IPS DF 6.9 (cell line): ENCODE measurements at regions not wholly inside any gene's neighbourhood (a gene's known extent, or its start where the extent isn't known, plus 50 kb on each side); places are given as distances from the start of the nearest gene placed in this dataset.

Source experiments
- DNase-seq: peaks from one replicate; pipeline ENCODE4 v3.0.0-alpha.2; 2013; ENCODE audit warnings: low read depth, low spot score
- H3K27ac ChIP-seq: one replicate; pipeline ENCODE4 v1.5.1; 2013; ENCODE audit warnings: low read length, control low read depth
- H3K27me3 ChIP-seq: 2 replicates; pipeline ENCODE4 v1.6.1; 2013; ENCODE audit warnings: mild to moderate bottlenecking, low read length; ENCODE audit not compliant: control insufficient read depth, insufficient read depth
- H3K36me3 ChIP-seq: 2 replicates; pipeline ENCODE4 v1.6.1; 2013; ENCODE audit warnings: low read length; ENCODE audit not compliant: control insufficient read depth, insufficient read depth
- H3K4me1 ChIP-seq: 2 replicates; pipeline ENCODE4 v1.6.1; 2013; ENCODE audit warnings: low read length; ENCODE audit not compliant: control insufficient read depth, insufficient read depth
- H3K4me3 ChIP-seq: 2 replicates; pipeline ENCODE4 v1.5.1; 2013; ENCODE audit warnings: mild to moderate bottlenecking, low read length
- H3K9me3 ChIP-seq: 2 replicates; pipeline ENCODE4 v1.6.1; 2013; ENCODE audit warnings: low read length, inconsistent platforms; ENCODE audit not compliant: control insufficient read depth, insufficient read depth
- WGBS: extraction: QIAGEN DNeasy Blood & Tissue Kit; methylation state at CpG from one replicate; pipeline ENCODE4 v1.1.7; 2013; ENCODE audit warnings: mixed read lengths, missing lambda C conversion rate; ENCODE audit not compliant: insufficient read length, insufficient coverage; 5-methylcytosine and 5-hydroxymethylcytosine counted together

DNA sequence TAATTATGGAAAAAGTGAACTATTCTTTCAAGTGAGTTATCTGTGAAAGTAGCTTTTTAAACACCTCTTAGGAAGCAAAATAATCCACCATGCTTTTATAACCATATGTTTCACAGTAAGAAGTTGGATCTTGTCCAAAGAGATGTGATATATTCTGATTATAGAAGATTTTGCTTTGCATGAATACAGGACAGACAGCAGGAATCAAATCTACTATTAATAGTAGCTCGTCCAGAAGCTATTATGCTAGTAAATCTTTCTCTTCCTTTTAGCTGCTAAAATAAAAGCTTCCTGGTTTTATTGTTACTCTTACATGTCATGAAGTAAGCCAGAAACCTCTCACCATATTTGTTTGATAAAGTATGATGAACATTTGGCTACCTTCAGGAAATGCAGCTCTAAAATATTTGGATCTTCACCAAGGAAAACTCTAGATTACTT lies 257.0 kb downstream of the IPO8 start:
- no peaks in the 10 kb centered on the region for H3K9me3 ChIP-seq
- no CpG with 5 or more reads among the region's 1 CpG for WGBS
- H3K27me3 ChIP-seq: no peaks in the 10 kb centered on the region
- DNase-seq: no peak
- H3K27ac ChIP-seq: no peak overlapping the region
- no peaks in the 10 kb centered on the region for H3K36me3 ChIP-seq
- no peaks in the 10 kb centered on the region for H3K4me1 ChIP-seq
- no peak overlapping the region for H3K4me3 ChIP-seq

DNA sequence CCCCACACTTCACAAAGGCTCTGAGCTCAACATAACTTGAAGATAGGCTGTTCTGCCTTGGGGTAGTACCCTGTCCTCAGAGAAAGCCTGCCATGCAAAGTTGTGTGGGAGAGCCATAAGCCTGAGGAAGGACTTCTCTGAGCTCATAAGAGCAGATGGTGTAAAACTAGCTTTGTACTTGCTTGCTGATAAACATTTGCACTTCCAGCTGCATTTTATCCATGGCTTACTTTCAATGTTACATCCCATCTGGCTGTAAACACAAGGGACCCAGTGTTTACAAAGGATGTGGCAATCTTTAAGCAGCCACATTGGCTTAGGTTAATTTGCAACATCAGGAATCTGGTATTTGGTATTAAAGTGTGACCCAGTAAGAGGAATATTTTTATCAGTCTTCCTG lies 258.1 kb downstream of the IPO8 start:
- Histone ChIP-seq H3K27me3 (no peaks in the 10 kb centered on the region), H3K4me3 (no peak overlapping the region), H3K27ac (no peak overlapping the region), H3K4me1 (no peaks in the 10 kb centered on the region), H3K9me3 (no peaks in the 10 kb centered on the region), H3K36me3 (no peaks in the 10 kb centered on the region)
- no peak for DNase-seq

DNA sequence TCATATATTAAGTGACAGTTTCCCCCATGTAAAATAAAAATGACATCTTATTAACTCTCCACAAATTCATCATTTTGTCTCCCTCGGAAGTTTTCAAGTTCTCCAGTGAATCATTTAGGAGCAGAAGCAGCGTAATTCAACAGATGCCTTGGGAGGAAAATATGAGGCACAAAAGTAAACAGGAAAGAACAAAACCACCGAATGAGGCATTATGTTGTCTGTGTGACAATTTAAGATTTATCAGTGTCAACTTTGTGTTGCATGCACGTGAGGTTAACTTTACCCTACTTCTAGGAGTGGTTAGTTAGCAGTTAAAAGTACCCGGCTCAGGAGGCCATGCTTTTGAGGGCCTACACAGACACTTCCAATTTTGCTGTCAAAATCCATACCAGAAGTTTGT lies 258.6 kb downstream of the IPO8 start:
- no peak for DNase-seq
- H3K4me3 ChIP-seq: no peak overlapping the region
- no peaks in the 10 kb centered on the region for H3K36me3 ChIP-seq
- no peak overlapping the region for H3K27ac ChIP-seq
- no peaks in the 10 kb centered on the region for H3K9me3 ChIP-seq
- H3K4me1 ChIP-seq: no peaks in the 10 kb centered on the region
- H3K27me3 ChIP-seq: no peaks in the 10 kb centered on the region
- no CpG with 5 or more reads among the region's 5 CpGs for WGBS

DNA sequence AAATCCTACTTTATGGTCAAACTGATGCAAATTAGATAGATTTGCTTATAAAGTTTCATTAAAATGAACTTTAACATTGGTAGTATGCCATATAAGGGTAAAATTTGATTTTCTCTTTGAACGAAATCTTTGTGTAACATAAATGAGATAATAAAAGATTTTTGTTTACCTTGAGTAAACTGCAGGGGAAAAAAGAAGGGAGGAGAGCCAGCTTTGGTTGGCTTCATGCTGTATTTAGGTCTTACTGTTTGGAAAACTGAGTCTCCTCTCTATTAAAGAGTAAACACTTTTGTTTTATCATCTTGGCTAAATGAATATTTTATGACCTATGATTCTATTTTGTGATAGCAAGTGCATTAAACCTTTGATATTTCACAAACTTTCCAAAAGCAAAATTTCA lies 267.6 kb downstream of the IPO8 start:
- H3K9me3 ChIP-seq: peaks cover 5% of the 10 kb centered on the region

DNA sequence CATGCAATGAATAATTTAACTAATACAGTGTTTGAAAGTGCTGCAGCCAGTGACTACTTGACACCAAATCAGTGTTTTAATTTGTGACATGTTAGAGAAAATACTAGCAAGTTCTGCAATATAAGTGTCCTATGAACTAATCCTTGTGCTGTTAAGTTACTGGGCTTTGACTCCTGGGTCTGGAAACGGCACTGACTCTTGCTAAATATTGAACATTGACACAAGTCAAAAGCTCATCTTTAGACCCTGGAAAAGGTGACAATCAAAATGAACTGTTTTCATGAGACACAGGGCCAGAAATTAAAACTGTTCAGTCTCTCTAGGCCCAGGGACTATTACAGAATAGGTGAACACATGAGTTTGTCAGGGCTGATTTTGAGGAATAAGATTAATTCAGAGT lies 268.1 kb downstream of the IPO8 start:
- H3K36me3 ChIP-seq: no peaks in the 10 kb centered on the region
- H3K4me1 ChIP-seq: no peaks in the 10 kb centered on the region
- H3K27me3 ChIP-seq: no peaks in the 10 kb centered on the region
- peaks cover 5% of the 10 kb centered on the region for H3K9me3 ChIP-seq
- no peak overlapping the region for H3K4me3 ChIP-seq
- no peak overlapping the region for H3K27ac ChIP-seq
- no CpG with 5 or more reads among the region's 1 CpG for WGBS
- no peak for DNase-seq

More for the DNA sequence above, 267.6 kb downstream of the IPO8 start:
- H3K27ac ChIP-seq: no peak overlapping the region
- no peaks in the 10 kb centered on the region for H3K36me3 ChIP-seq
- 100% methylated on average over 1 of the region's 1 CpG for WGBS
- DNase-seq: no peak
- no peaks in the 10 kb centered on the region for H3K27me3 ChIP-seq
- H3K4me3 ChIP-seq: no peak overlapping the region
- H3K4me1 ChIP-seq: no peaks in the 10 kb centered on the region

DNA sequence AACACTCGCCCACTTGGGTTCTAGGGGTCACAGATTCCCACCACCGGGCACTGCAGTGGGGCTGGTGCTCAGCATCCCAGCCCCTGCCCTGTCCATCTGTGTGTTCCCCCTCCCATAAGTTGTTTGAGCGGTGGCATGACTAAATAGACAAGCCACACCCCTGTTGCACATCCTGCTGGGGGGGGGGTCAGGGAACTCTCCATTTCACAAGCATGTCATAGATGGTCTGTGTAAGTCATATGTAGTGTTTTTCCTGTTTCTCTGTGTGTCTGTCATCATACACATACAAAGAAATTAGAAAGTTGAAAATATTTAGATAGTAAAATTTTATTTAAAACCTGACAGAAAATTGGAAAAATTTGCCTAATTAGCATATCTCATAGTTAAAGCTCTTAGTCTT lies 270.2 kb downstream of the IPO8 start:
- Histone ChIP-seq H3K4me1 (no peaks in the 10 kb centered on the region), H3K27me3 (no peaks in the 10 kb centered on the region), H3K27ac (no peak overlapping the region), H3K4me3 (no peak overlapping the region), H3K36me3 (no peaks in the 10 kb centered on the region), H3K9me3 (peaks cover 5% of the 10 kb centered on the region)
- no peak for DNase-seq
- WGBS: no CpG with 5 or more reads among the region's 3 CpGs

DNA sequence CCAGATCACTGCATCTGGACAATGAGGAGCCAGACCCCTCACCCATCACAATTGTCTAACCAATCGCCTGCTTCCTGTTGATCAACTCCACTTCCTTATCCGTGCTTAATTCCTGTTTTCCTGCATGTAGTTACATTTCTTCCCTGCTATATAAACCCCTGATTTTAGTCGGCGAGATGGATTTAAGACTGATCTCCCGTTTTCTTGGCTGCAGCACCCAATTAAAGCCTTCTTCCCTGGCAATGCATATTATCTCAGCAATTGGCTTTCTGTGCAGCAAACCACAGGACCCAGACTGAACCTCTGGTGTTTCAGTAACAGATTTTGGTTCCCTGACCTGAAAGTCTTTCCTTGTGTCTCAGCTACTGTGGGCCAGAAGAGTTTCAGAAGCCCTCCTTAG lies 272.3 kb downstream of the IPO8 start:
- WGBS: no CpG with 5 or more reads among the region's 5 CpGs
- H3K27me3 ChIP-seq: no peaks in the 10 kb centered on the region
- no peak for DNase-seq
- no peak overlapping the region for H3K27ac ChIP-seq
- H3K4me1 ChIP-seq: no peaks in the 10 kb centered on the region
- no peak overlapping the region for H3K4me3 ChIP-seq
- no peaks in the 10 kb centered on the region for H3K36me3 ChIP-seq
- H3K9me3 ChIP-seq: peaks cover 7% of the 10 kb centered on the region

DNA sequence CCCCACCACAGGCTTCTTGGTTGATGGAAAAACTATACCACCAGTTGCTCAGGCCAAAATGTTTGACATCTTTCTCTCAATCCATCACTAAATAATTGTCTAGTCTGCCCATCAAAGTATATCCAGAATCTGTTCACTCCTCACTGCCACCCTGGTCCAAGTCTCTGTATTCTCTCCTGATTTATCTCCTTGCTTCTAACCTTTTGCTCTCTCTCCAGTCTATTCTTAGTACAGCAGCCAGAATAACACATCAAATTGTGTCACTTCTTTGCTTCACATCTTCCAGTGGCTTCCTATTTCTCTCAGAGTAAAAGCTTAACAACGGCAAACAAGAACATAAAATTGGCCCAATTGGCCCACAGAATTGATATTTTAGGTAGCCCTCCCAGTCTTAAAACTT lies 272.8 kb downstream of the IPO8 start:
- Histone ChIP-seq H3K4me1 (no peaks in the 10 kb centered on the region), H3K27me3 (no peaks in the 10 kb centered on the region), H3K27ac (no peak overlapping the region), H3K36me3 (no peaks in the 10 kb centered on the region), H3K9me3 (peaks cover 7% of the 10 kb centered on the region), H3K4me3 (no peak overlapping the region)
- no peak for DNase-seq
- no CpG with 5 or more reads among the region's 1 CpG for WGBS

DNA sequence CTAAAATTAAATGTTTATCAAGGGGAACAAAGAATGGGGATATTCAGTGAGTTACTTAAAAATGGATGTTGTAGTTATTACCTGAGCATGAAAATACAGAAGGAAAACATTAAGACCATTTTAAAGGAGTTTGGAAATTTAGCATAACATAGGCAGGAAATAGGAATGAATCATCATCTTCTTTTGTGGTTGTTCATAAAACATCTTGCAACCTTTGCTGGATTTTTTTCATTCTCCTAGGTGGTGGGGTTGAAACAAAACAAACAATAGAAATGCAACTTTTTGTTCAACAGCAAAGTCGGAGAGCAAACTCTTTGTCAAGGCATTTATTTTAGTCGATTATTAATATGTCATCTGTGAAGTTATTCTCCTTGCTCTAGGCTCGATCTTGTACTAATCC lies 275.1 kb downstream of the IPO8 start:
- no CpG with 5 or more reads among the region's 3 CpGs for WGBS
- Histone ChIP-seq H3K27ac (no peak overlapping the region), H3K4me1 (no peaks in the 10 kb centered on the region), H3K4me3 (no peak overlapping the region), H3K9me3 (peaks cover 7% of the 10 kb centered on the region), H3K36me3 (no peaks in the 10 kb centered on the region), H3K27me3 (no peaks in the 10 kb centered on the region)
- no peak for DNase-seq

DNA sequence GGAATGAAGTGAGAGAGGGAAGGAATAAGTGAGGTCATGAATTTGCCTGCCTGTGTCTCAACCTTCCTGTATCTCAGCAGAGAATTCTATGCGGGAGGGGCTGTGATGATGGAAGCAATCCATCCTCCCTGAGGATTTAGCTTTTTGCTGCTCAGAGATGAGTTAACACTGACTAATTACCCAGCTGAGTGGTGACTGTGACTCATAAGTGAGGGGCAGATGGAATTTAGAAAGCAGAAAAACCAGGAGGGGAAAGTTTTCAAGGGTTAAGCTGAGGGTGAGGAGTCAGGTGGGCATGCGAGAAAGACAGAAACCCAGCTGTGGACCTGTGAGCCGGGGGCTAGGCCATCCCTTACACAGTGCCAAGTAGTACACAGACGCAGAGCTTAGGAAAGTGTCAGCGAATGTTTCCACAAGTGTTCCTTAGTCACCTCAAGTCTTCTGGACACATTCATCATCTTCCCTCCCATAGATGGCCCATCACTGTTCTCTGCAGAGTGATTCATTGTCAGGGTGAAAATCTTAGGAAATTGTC lies 277.9 kb downstream of the IPO8 start:
- H3K4me3 ChIP-seq: no peak overlapping the region
- no peak for DNase-seq
- H3K27ac ChIP-seq: no peak overlapping the region

DNA sequence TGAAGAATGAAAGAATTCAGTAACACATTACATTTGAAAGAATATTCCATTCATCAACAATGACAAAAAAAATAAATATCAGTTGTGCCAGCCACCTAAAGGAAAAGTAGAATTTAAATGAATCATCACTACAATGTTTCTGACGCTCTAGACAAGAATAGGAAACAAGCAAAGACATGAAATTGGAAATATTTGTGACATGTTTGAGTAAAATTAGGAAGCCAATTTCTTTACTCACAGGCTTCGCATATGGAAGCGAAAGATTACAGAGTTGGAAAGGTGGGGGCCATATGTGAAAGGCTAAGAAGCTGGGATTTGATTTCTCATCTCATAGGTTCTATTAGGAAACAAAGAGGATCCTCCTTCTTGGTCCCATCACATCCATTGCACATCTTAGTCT lies 279.0 kb downstream of the IPO8 start:
- Histone ChIP-seq H3K4me1 (no peaks in the 10 kb centered on the region), H3K36me3 (no peaks in the 10 kb centered on the region), H3K9me3 (peaks cover 2% of the 10 kb centered on the region; the same call in 1 of the 2 replicates), H3K27ac (no peak overlapping the region), H3K4me3 (no peak overlapping the region), H3K27me3 (no peaks in the 10 kb centered on the region)
- WGBS: no CpG with 5 or more reads among the region's 3 CpGs
- no peak for DNase-seq

More for the DNA sequence above, 277.9 kb downstream of the IPO8 start:
- Histone ChIP-seq H3K27me3 (no peaks in the 10 kb centered on the region), H3K36me3 (no peaks in the 10 kb centered on the region), H3K9me3 (peaks cover 2% of the 10 kb centered on the region; the same call in 1 of the 2 replicates), H3K4me1 (no peaks in the 10 kb centered on the region)
- WGBS: no CpG with 5 or more reads among the region's 5 CpGs
